SK-N-MC (cell line): ENCODE measurements at regions not wholly inside any gene's neighbourhood (a gene's known extent, or its start where the extent isn't known, plus 50 kb on each side); places are given as distances from the start of the nearest gene placed in this dataset.
"Not testable (repeated sequence)": the region's sequence is repeated elsewhere in the genome, so short reads cannot be mapped to it uniquely, and the experiment has no call there.

ENCODE experiments used
- EZH2 ChIP-seq: fragments of 200-600 bp; sonication (generic); IDR thresholded peaks from one replicate; pipeline ENCODE4 v1.6.1; 2017; ENCODE audit warnings: antibody characterized with exemption
- FOXP2 ChIP-seq: optimal IDR thresholded peaks from 2 replicates; pipeline ENCODE3; 2011; ENCODE audit warnings: mild to moderate bottlenecking, moderate library complexity; ENCODE audit not compliant: insufficient read depth; ENCODE audit errors: extremely low read length, control extremely low read depth

GRCh38 chr2:221724117-221724516 lies 152.0 kb upstream of the EPHA4 start:
- not testable (repeated sequence) for TF ChIP-seq FOXP2, EZH2
